GM23338 (cell line): ENCODE measurements at regions not wholly inside any gene's neighbourhood (a gene's known extent, or its start where the extent isn't known, plus 50 kb on each side); places are given as distances from the start of the nearest gene placed in this dataset.

Experiments
- ATAC-seq: fragments of 200-7000 bp; cut with Tn5 transposase; 3 replicates; pipeline ENCODE4 v1.9.1; 2020
- DNase-seq: peaks from one replicate; pipeline ENCODE4 v3.0.0-alpha.2; 2015; ENCODE audit warnings: low spot score
- H2AFZ ChIP-seq: fragments of 200-600 bp; sonication (generic); 2 replicates; pipeline ENCODE4 v1.8.0; 2016; ENCODE audit warnings: antibody characterized with exemption, mild to moderate bottlenecking, moderate library complexity
- H3F3A ChIP-seq: fragments of 200-600 bp; sonication (generic); replicated peaks from 2 replicates; pipeline ENCODE4 v1.8.0; 2017; ENCODE audit warnings: antibody characterized with exemption, mixed run types, low read depth
- H3K27ac ChIP-seq: fragments of 200-600 bp; sonication (generic); 2 replicates; pipeline ENCODE4 v1.6.1; 2016; ENCODE audit warnings: low read depth
- H3K27me3 ChIP-seq: fragments of 200-600 bp; sonication (generic); 2 replicates; pipeline ENCODE4 v1.8.0; 2016; ENCODE audit warnings: mild to moderate bottlenecking, mixed run types, moderate library complexity; ENCODE audit not compliant: insufficient read depth
- H3K36me3 ChIP-seq: fragments of 200-600 bp; sonication (generic); 2 replicates; pipeline ENCODE4 v1.8.0; 2016; ENCODE audit warnings: mild to moderate bottlenecking; ENCODE audit not compliant: insufficient read depth
- H3K4me1 ChIP-seq: fragments of 200-600 bp; sonication (generic); 2 replicates; pipeline ENCODE4 v1.8.0; 2016; ENCODE audit warnings: mild to moderate bottlenecking, moderate library complexity; ENCODE audit not compliant: insufficient read depth
- H3K4me2 ChIP-seq: fragments of 200-600 bp; sonication (generic); 2 replicates; pipeline ENCODE4 v1.7.1; 2017; ENCODE audit warnings: mixed run types
- H3K4me3 ChIP-seq: fragments of 200-600 bp; sonication (generic); 2 replicates; pipeline ENCODE4 v1.6.1; 2016; ENCODE audit warnings: mixed run types
- H3K79me2 ChIP-seq: fragments of 200-600 bp; sonication (generic); replicated peaks from 2 replicates; pipeline ENCODE4 v1.8.0; 2017; ENCODE audit warnings: mild to moderate bottlenecking; ENCODE audit not compliant: insufficient read depth
- H3K9me2 ChIP-seq: fragments of 200-600 bp; sonication (generic); 2 replicates; pipeline ENCODE4 v1.8.0; 2017; ENCODE audit not compliant: insufficient read depth
- H4K20me1 ChIP-seq: fragments of 200-600 bp; sonication (generic); replicated peaks from 2 replicates; pipeline ENCODE4 v1.8.0; 2017; ENCODE audit warnings: mild to moderate bottlenecking; ENCODE audit not compliant: insufficient read depth
- H3K27ac Mint-ChIP-seq: 2 replicates; pipeline ENCODE4 v1.8.0; 2020; ENCODE audit warnings: inconsistent platforms, mild to moderate bottlenecking, moderate library complexity, mixed read lengths
- H3K27me3 Mint-ChIP-seq: 3 replicates; pipeline ENCODE4 v1.8.0; 2022; ENCODE audit warnings: low read depth, mild to moderate bottlenecking, moderate library complexity, mixed read lengths, inconsistent platforms; ENCODE audit not compliant: insufficient read depth, poor library complexity
- H3K36me3 Mint-ChIP-seq: 3 replicates; pipeline ENCODE4 v1.8.0; 2021; ENCODE audit warnings: low read depth, mild to moderate bottlenecking, inconsistent platforms, moderate library complexity, mixed read lengths
- H3K4me1 Mint-ChIP-seq: 3 replicates; pipeline ENCODE4 v1.8.0; 2020; ENCODE audit warnings: mild to moderate bottlenecking, inconsistent platforms, mixed read lengths
- H3K4me3 Mint-ChIP-seq: 3 replicates; pipeline ENCODE4 v1.8.0; 2021; ENCODE audit warnings: moderate library complexity, mild to moderate bottlenecking, inconsistent platforms, mixed read lengths
- H3K9me3 Mint-ChIP-seq: 3 replicates; pipeline ENCODE4 v1.8.0; 2020; ENCODE audit warnings: moderate library complexity, mild to moderate bottlenecking, inconsistent platforms, mixed read lengths
- CREB1 ChIP-seq: fragments of 250-450 bp; sonication (Bioruptor Pico); IDR thresholded peaks from 2 replicates; pipeline ENCODE4 v1.5.0; 2020; ENCODE audit warnings: low read depth, mild to moderate bottlenecking, moderate library complexity
- CTCF ChIP-seq, 2 experiments: fragments of 200-600 bp in 1 of 2; sonication (generic) in 1 of 2; conservative IDR thresholded peaks; 2 replicates each; pipeline versions ENCODE4 v1.5.1 to v1.6.1; 2016 to 2017; ENCODE audit warnings: antibody characterized with exemption in 2 of 2, low read depth in 2 of 2, mild to moderate bottlenecking in 2 of 2, moderate library complexity in 1 of 2
- EZH2 ChIP-seq: fragments of 200-600 bp; sonication (generic); IDR thresholded peaks from one replicate; pipeline ENCODE4 v1.8.0; 2017; ENCODE audit warnings: antibody characterized with exemption, mild to moderate bottlenecking, low read depth; ENCODE audit not compliant: unreplicated experiment
- JUNB ChIP-seq: IDR thresholded peaks from one replicate; pipeline ENCODE4 v1.6.1; 2016; ENCODE audit warnings: antibody characterized with exemption; ENCODE audit not compliant: unreplicated experiment
- NANOG ChIP-seq: IDR thresholded peaks from 2 replicates; pipeline ENCODE4 v1.6.1; 2016; ENCODE audit warnings: antibody characterized with exemption, borderline replicate concordance
- POLR2AphosphoS5 ChIP-seq: IDR thresholded peaks from 2 replicates; pipeline ENCODE4 v1.6.1; 2016; ENCODE audit warnings: antibody characterized with exemption, low read depth
- STAT1 ChIP-seq: IDR thresholded peaks from one replicate; pipeline ENCODE4 v1.6.1; 2016; ENCODE audit warnings: antibody characterized with exemption; ENCODE audit not compliant: unreplicated experiment
- ZNF114 ChIP-seq: fragments of 250-450 bp; sonication (Bioruptor Pico); IDR thresholded peaks from 2 replicates; pipeline ENCODE4 v1.5.0; 2020; ENCODE audit warnings: mild to moderate bottlenecking, moderate library complexity
- ZNF331 ChIP-seq: fragments of 250-450 bp; sonication (Bioruptor Pico); IDR thresholded peaks from 2 replicates; pipeline ENCODE4 v1.5.0; 2020; ENCODE audit warnings: low read depth, mild to moderate bottlenecking, moderate library complexity
- TF ChIP-seq, protein P1 (sequence below): IDR thresholded peaks from 2 replicates; pipeline ENCODE4 v1.6.1; 2016; ENCODE audit warnings: antibody characterized with exemption
- TF ChIP-seq, protein P2 (sequence below): IDR thresholded peaks from one replicate; pipeline ENCODE4 v1.6.1; 2018; ENCODE audit warnings: antibody characterized with exemption; ENCODE audit not compliant: unreplicated experiment

GRCh38 chr6:48525849-48526248 is 414.9 kb upstream of the PTCHD4 start (continued):
- TF ChIP-seq STAT1: no peak
- TF ChIP-seq EZH2: no peak
- no peak for TF ChIP-seq JUNB
- TF ChIP-seq POLR2AphosphoS5: no peak
- no peak for TF ChIP-seq CREB1 (CRISPR knock-in tag)
- TF ChIP-seq, protein P1, sequence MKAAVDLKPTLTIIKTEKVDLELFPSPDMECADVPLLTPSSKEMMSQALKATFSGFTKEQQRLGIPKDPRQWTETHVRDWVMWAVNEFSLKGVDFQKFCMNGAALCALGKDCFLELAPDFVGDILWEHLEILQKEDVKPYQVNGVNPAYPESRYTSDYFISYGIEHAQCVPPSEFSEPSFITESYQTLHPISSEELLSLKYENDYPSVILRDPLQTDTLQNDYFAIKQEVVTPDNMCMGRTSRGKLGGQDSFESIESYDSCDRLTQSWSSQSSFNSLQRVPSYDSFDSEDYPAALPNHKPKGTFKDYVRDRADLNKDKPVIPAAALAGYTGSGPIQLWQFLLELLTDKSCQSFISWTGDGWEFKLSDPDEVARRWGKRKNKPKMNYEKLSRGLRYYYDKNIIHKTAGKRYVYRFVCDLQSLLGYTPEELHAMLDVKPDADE: no peak

- no peaks in the 10 kb centered on the region for H3K27me3 ChIP-seq
- TF ChIP-seq CTCF (conservative IDR thresholded peaks at IDR 0.05; ENCODE audit: low read depth in 2 of 2) (no peak), POLR2AphosphoS5 (no peak), ZNF331 (CRISPR knock-in tag) (no peak), NANOG (no peak), EZH2 (no peak), STAT1 (no peak), ZNF114 (CRISPR knock-in tag) (no peak)
- TF ChIP-seq, protein P2, sequence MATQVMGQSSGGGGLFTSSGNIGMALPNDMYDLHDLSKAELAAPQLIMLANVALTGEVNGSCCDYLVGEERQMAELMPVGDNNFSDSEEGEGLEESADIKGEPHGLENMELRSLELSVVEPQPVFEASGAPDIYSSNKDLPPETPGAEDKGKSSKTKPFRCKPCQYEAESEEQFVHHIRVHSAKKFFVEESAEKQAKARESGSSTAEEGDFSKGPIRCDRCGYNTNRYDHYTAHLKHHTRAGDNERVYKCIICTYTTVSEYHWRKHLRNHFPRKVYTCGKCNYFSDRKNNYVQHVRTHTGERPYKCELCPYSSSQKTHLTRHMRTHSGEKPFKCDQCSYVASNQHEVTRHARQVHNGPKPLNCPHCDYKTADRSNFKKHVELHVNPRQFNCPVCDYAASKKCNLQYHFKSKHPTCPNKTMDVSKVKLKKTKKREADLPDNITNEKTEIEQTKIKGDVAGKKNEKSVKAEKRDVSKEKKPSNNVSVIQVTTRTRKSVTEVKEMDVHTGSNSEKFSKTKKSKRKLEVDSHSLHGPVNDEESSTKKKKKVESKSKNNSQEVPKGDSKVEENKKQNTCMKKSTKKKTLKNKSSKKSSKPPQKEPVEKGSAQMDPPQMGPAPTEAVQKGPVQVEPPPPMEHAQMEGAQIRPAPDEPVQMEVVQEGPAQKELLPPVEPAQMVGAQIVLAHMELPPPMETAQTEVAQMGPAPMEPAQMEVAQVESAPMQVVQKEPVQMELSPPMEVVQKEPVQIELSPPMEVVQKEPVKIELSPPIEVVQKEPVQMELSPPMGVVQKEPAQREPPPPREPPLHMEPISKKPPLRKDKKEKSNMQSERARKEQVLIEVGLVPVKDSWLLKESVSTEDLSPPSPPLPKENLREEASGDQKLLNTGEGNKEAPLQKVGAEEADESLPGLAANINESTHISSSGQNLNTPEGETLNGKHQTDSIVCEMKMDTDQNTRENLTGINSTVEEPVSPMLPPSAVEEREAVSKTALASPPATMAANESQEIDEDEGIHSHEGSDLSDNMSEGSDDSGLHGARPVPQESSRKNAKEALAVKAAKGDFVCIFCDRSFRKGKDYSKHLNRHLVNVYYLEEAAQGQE: no peak
- Mint-ChIP-seq H3K4me3 (no peak overlapping the region), H3K36me3 (no peaks in the 10 kb centered on the region), H3K27ac (no peak overlapping the region), H3K27me3 (no peaks in the 10 kb centered on the region), H3K4me1 (0 out of 3 replicates have a peak, but pooled peaks cover 1% of the 10 kb centered on the region), H3K9me3 (no peaks in the 10 kb centered on the region)
- H3F3A ChIP-seq: no peaks in the 10 kb centered on the region
- no peak overlapping the region for H3K4me3 ChIP-seq
- no peaks in the 10 kb centered on the region for H3K36me3 ChIP-seq
- no peak for ATAC-seq
- H3K4me2 ChIP-seq: no peak overlapping the region
- no peaks in the 10 kb centered on the region for H3K4me1 ChIP-seq
- DNase-seq: no peak
- H3K27ac ChIP-seq: no peak overlapping the region
- no peak overlapping the region; the same call in 1 of the 2 replicates for H2AFZ ChIP-seq
- no peaks in the 10 kb centered on the region for H3K9me2 ChIP-seq
- no peaks in the 10 kb centered on the region for H3K79me2 ChIP-seq
- H4K20me1 ChIP-seq: no peaks in the 10 kb centered on the region
Measured at GRCh38 chr6:48520951-48521350, 410.0 kb upstream of the PTCHD4 start.
